Gastroesophageal sphincter (tissue), 3 donors: ENCODE measurements at regions not wholly inside any gene's neighbourhood (a gene's known extent, or its start where the extent isn't known, plus 50 kb on each side); places are given as distances from the start of the nearest gene placed in this dataset.
"Not testable (repeated sequence)": the region's sequence is repeated elsewhere in the genome, so short reads cannot be mapped to it uniquely, and the experiment has no call there.

Experiments
- CTCF ChIP-seq, 4 experiments: fragments of 200-600 bp in 2 of 4; fragments of 450-650 bp in 2 of 4; sonication (generic) in 1 of 4; IDR thresholded peaks; one replicate each; pipeline ENCODE4 v1.5.1; 2017 to 2019; ENCODE audit warnings: antibody characterized with exemption in 4 of 4, mild to moderate bottlenecking in 2 of 4, moderate library complexity in 2 of 4
- EP300 ChIP-seq: sonication (generic); formaldehyde crosslinking; IDR thresholded peaks from one replicate; pipeline ENCODE4 v1.6.1; 2017; ENCODE audit warnings: antibody characterized with exemption, mild to moderate bottlenecking
- POLR2A ChIP-seq, 2 donors: fragments of 450-650 bp; IDR thresholded peaks; one replicate each; pipeline ENCODE4 v1.6.1; 2017; ENCODE audit warnings: antibody characterized with exemption in 2 of 2, mild to moderate bottlenecking in 2 of 2, moderate library complexity in 1 of 2
- POLR2AphosphoS5 ChIP-seq: sonication (generic); formaldehyde crosslinking; IDR thresholded peaks from one replicate; pipeline ENCODE4 v1.6.1; 2017; ENCODE audit warnings: antibody characterized with exemption

- not testable (repeated sequence) for TF ChIP-seq CTCF (IDR thresholded peaks at IDR 0.05); POLR2A (IDR thresholded peaks at IDR 0.05); EP300; POLR2AphosphoS5
Measured at GRCh38 chr4:24349168-24349996, 235.0 kb downstream of the DHX15 start.
